HCT116 (cell line): ENCODE measurements at regions not wholly inside any gene's neighbourhood (a gene's known extent, or its start where the extent isn't known, plus 50 kb on each side); places are given as distances from the start of the nearest gene placed in this dataset.

Experiments used
- ATAC-seq: fragments of 200-7000 bp; cut with Tn5 transposase; 2 replicates; pipeline ENCODE4 v1.9.1; 2020; ENCODE audit warnings: mild to moderate bottlenecking, moderate library complexity
- BruUV-seq: library from RNA; stranded (reverse); fragments of 400-500 nt; replicated peaks from 2 replicates; lab custom pipeline; 2021; lab: Mats Ljungman, UMichigan
- CTCF ChIA-PET: fragments of 300-600 bp; sonication (Branson Sonifier 250); formaldehyde crosslinking; loops from one replicate; lab custom pipeline; 2021; ENCODE audit warnings: antibody characterized with exemption; lab: Charles Lee
- POLR2A ChIA-PET: fragments of 300-600, 350-600 bp; sonication (Branson Sonifier 250); formaldehyde crosslinking; loops from one replicate; lab custom pipeline; 2021; ENCODE audit warnings: antibody characterized with exemption; lab: Charles Lee
- RAD21 ChIA-PET, 2 experiments: fragments of 300-600 bp; sonication (Branson Sonifier 250); formaldehyde crosslinking; loops; one replicate each; lab custom pipeline; 2023; ENCODE audit warnings: low total read pairs in 2 of 2; ENCODE audit not compliant: uncharacterized antibody in 2 of 2, unreplicated experiment in 2 of 2, low non-redundant PET in 1 of 2; lab: Charles Lee
- DNase-seq: peaks from one replicate; pipeline ENCODE4 v3.0.0-alpha.2; 2010; ENCODE audit warnings: low read depth, low spot score
- H2AFZ ChIP-seq: fragments of 200-600 bp; shearing (Covaris generic), sonication (generic); 2 replicates; pipeline ENCODE4 v1.6.1; 2017; ENCODE audit warnings: low read depth, mixed run types, mixed read lengths, antibody characterized with exemption, low read length; ENCODE audit not compliant: poor library complexity, severe bottlenecking
- H3K27ac ChIP-seq: 2 replicates; pipeline ENCODE4 v1.5.1; 2012; ENCODE audit warnings: low read depth, low read length
- H3K27me3 ChIP-seq: fragments of 200-600 bp; sonication (generic); 2 replicates; pipeline ENCODE4 v1.6.1; 2016; ENCODE audit warnings: mixed run types, low read length, mixed read lengths; ENCODE audit not compliant: insufficient read depth
- H3K36me3 ChIP-seq, 2 experiments: fragments of 200-500 bp in 1 of 2; fragments of 200-600 bp in 1 of 2; sonication (Bioruptor generic) in 1 of 2; sonication (generic) in 1 of 2; 2 replicates each; pipeline versions ENCODE4 v1.5.1 to v1.6.1; 2014 to 2016; ENCODE audit warnings: low read length in 2 of 2, inconsistent platforms in 1 of 2, mixed read lengths in 1 of 2, mixed run types in 1 of 2; ENCODE audit not compliant: insufficient read depth in 2 of 2, control insufficient read depth in 1 of 2
- H3K4me1 ChIP-seq, 2 experiments: fragments of 200-600 bp in 1 of 2; sonication (generic) in 1 of 2; 2 replicates each; pipeline versions ENCODE4 v1.5.1 to v1.6.1; 2012 to 2017; ENCODE audit warnings: low read length in 2 of 2, inconsistent platforms in 1 of 2, mild to moderate bottlenecking in 1 of 2, mixed read lengths in 1 of 2, mixed run types in 1 of 2, moderate library complexity in 1 of 2; ENCODE audit not compliant: insufficient read depth in 2 of 2, control insufficient read depth in 1 of 2
- H3K4me2 ChIP-seq: fragments of 200-600 bp; sonication (generic); 2 replicates; pipeline ENCODE4 v1.6.1; 2017; ENCODE audit warnings: mixed run types, low read length, mixed read lengths
- H3K4me3 ChIP-seq, 2 experiments: fragments of 200-600 bp in 1 of 2; sonication (generic) in 1 of 2; replicated peaks in 1 of 2; 2 replicates each; pipeline ENCODE4 v1.5.1; 2011 to 2016; ENCODE audit warnings: low read length in 2 of 2, control low read depth in 1 of 2, low read depth in 1 of 2, mild to moderate bottlenecking in 1 of 2, mixed read lengths in 1 of 2, mixed run types in 1 of 2
- H3K79me2 ChIP-seq: fragments of 200-600 bp; sonication (generic); 2 replicates; pipeline ENCODE4 v1.6.1; 2017; ENCODE audit warnings: mild to moderate bottlenecking, mixed run types, low read length, moderate library complexity, mixed read lengths; ENCODE audit not compliant: insufficient read depth
- H3K9ac ChIP-seq: fragments of 200-600 bp; sonication (generic); 2 replicates; pipeline ENCODE4 v1.6.1; 2016; ENCODE audit warnings: low read length, mixed read lengths
- H3K9me2 ChIP-seq: fragments of 200-600 bp; sonication (generic), shearing (Covaris generic); 2 replicates; pipeline ENCODE4 v1.6.1; 2017; ENCODE audit warnings: mixed run types, mild to moderate bottlenecking, moderate library complexity; ENCODE audit not compliant: insufficient read depth
- H3K9me3 ChIP-seq, 2 experiments: fragments of 200-500 bp in 1 of 2; fragments of 200-600 bp in 1 of 2; sonication (Bioruptor generic) in 1 of 2; sonication (generic) in 1 of 2; 2 replicates each; pipeline ENCODE4 v1.6.1; 2014 to 2017; ENCODE audit warnings: low read length in 2 of 2, mixed read lengths in 2 of 2, inconsistent platforms in 1 of 2, low read depth in 1 of 2, mild to moderate bottlenecking in 1 of 2, mixed run types in 1 of 2, moderate library complexity in 1 of 2; ENCODE audit not compliant: control insufficient read depth in 1 of 2, insufficient read depth in 1 of 2
- H4K20me1 ChIP-seq: fragments of 200-600 bp; sonication (generic), shearing (Covaris generic); 2 replicates; pipeline ENCODE4 v1.6.1; 2017; ENCODE audit warnings: mixed run types, mild to moderate bottlenecking, moderate library complexity; ENCODE audit not compliant: insufficient read depth
- ATF3 ChIP-seq: IDR thresholded peaks from 2 replicates; pipeline ENCODE4 v1.6.1; 2012
- CBX3 ChIP-seq: IDR thresholded peaks from 2 replicates; pipeline ENCODE4 v1.6.1; 2012; ENCODE audit warnings: low read depth
- EGR1 ChIP-seq: IDR thresholded peaks from 2 replicates; pipeline ENCODE4 v1.6.1; 2012; ENCODE audit warnings: low read depth
- ELF1 ChIP-seq: IDR thresholded peaks from 2 replicates; pipeline ENCODE4 v1.6.1; 2012; ENCODE audit warnings: low read depth, borderline replicate concordance
- EZH2 ChIP-seq: fragments of 200-600 bp; sonication (generic); IDR thresholded peaks from 2 replicates; pipeline ENCODE4 v1.6.1; 2017; ENCODE audit warnings: antibody characterized with exemption, mixed run types
- EZH2phosphoT487 ChIP-seq: fragments of 200-600 bp; IDR thresholded peaks from 2 replicates; pipeline ENCODE4 v1.6.1; 2018; ENCODE audit warnings: antibody characterized with exemption, borderline replicate concordance
- FOSL1 ChIP-seq: IDR thresholded peaks from 2 replicates; pipeline ENCODE4 v1.6.1; 2012; ENCODE audit warnings: low read depth
- MAX ChIP-seq: IDR thresholded peaks from 2 replicates; pipeline ENCODE4 v1.6.1; 2012
- POLR2AphosphoS5 ChIP-seq: IDR thresholded peaks from 2 replicates; pipeline ENCODE4 v1.6.1; 2011; ENCODE audit warnings: mild to moderate bottlenecking, low read depth, low read length, moderate library complexity
- SIN3A ChIP-seq: IDR thresholded peaks from 2 replicates; pipeline ENCODE4 v1.6.1; 2012; ENCODE audit warnings: low read depth
- SP1 ChIP-seq: IDR thresholded peaks from 2 replicates; pipeline ENCODE4 v1.6.1; 2012; ENCODE audit warnings: low read depth
- TCF7L2 ChIP-seq: IDR thresholded peaks from 2 replicates; pipeline ENCODE4 v1.7.0; 2011; ENCODE audit warnings: borderline replicate concordance, inconsistent platforms; ENCODE audit not compliant: insufficient read depth, insufficient read length; ENCODE audit errors: extremely low read depth
- ZBTB33 ChIP-seq: IDR thresholded peaks from 2 replicates; pipeline ENCODE4 v1.6.1; 2011; ENCODE audit warnings: mild to moderate bottlenecking, low read length, moderate library complexity; ENCODE audit not compliant: insufficient replicate concordance; ENCODE audit errors: extremely low read depth
- ZNF274 ChIP-seq: fragments of 200-500 bp; sonication (Bioruptor generic); IDR thresholded peaks from 2 replicates; pipeline ENCODE4 v1.6.1; 2014; ENCODE audit warnings: mild to moderate bottlenecking, low read depth, low read length, inconsistent platforms
- intact Hi-C: fragments of 100-400 bp; cut with micrococcal nuclease; formaldehyde crosslinking; loops from 2 replicates; pipeline ENCODE4 v1.10.0; 2022

GRCh38 chr21:29419422-29419821, 120.7 kb downstream of the BACH1 start:
- no peak overlapping the region for H3K9ac ChIP-seq
- DNase-seq (no peak), ATAC-seq (no peak)
- H3K4me1 ChIP-seq: no peaks in the 10 kb centered on the region
- RAD21 ChIA-PET: no interaction called here
- H3K27me3 ChIP-seq: no peaks in the 10 kb centered on the region
- no peak overlapping the region for H3K27ac ChIP-seq
- POLR2A ChIA-PET: no interaction called here
- TF ChIP-seq EGR1: no peak
- TF ChIP-seq SP1: no peak
- TF ChIP-seq MAX: no peak
- TF ChIP-seq SIN3A: no peak
- TF ChIP-seq ATF3: no peak
- no peak for TF ChIP-seq ELF1
- TF ChIP-seq EZH2: no peak
- TF ChIP-seq TCF7L2: no peak
- no peak for TF ChIP-seq CBX3
- no peak for TF ChIP-seq ZNF274
- no peak for TF ChIP-seq FOSL1
- no peak for TF ChIP-seq POLR2AphosphoS5
- no peak for TF ChIP-seq EZH2phosphoT487
- TF ChIP-seq ZBTB33: no peak
- BruUV-seq: no TSS peak
- no peaks in the 10 kb centered on the region for H3K9me3 ChIP-seq
- H3K79me2 ChIP-seq: no peaks in the 10 kb centered on the region
- CTCF ChIA-PET: no interaction called here
- H2AFZ ChIP-seq: no peak overlapping the region
- no peaks in the 10 kb centered on the region for H3K9me2 ChIP-seq
- no peak overlapping the region for H3K4me2 ChIP-seq
- H3K4me3 ChIP-seq: no peak overlapping the region
- no peaks in the 10 kb centered on the region for H4K20me1 ChIP-seq
- intact Hi-C loops: no loop called here
- H3K36me3 ChIP-seq: no peaks in the 10 kb centered on the region
